ENCODE measurements at regions not wholly inside any gene's neighbourhood (a gene's known extent, or its start where the extent isn't known, plus 50 kb on each side); places are given as distances from the start of the nearest gene placed in this dataset.

GRCh38 chr2:51304311-51304710 lies 272.4 kb upstream of the NRXN1 start:
- no peak for TF ChIP-seq CTCF (optimal IDR thresholded peaks at IDR 0.05 in 1 of 3, IDR thresholded peaks at IDR 0.05 in 1 of 3, conservative IDR thresholded peaks at IDR 0.05 in 1 of 3; ENCODE audit: extremely low read depth in 1 of 3, insufficient read depth in 2 of 3, low read length in 3 of 3)
- no peak for TF ChIP-seq EZH2 (IDR thresholded peaks at IDR 0.05; ENCODE audit: low read length)
